NCI-H82 (cell line): ENCODE measurements at regions not wholly inside any gene's neighbourhood (a gene's known extent, or its start where the extent isn't known, plus 50 kb on each side); places are given as distances from the start of the nearest gene placed in this dataset.
"Not testable (repeated sequence)": the region's sequence is repeated elsewhere in the genome, so short reads cannot be mapped to it uniquely, and the experiment has no call there.

Experiments used
- DNase-seq: peaks from one replicate; lab custom pipeline; 2025; lab: John Stamatoyannopoulos, UW

GRCh38 chr20:12815778-12816408 is 192.9 kb upstream of the SPTLC3 start:
- DNase-seq: no peak

- no peak for DNase-seq
Measured at GRCh38 chr20:12821249-12821648, 187.5 kb upstream of the SPTLC3 start.

- DNase-seq: no peak
Measured at GRCh38 chr20:12823734-12824133, 185.0 kb upstream of the SPTLC3 start.

DNA sequence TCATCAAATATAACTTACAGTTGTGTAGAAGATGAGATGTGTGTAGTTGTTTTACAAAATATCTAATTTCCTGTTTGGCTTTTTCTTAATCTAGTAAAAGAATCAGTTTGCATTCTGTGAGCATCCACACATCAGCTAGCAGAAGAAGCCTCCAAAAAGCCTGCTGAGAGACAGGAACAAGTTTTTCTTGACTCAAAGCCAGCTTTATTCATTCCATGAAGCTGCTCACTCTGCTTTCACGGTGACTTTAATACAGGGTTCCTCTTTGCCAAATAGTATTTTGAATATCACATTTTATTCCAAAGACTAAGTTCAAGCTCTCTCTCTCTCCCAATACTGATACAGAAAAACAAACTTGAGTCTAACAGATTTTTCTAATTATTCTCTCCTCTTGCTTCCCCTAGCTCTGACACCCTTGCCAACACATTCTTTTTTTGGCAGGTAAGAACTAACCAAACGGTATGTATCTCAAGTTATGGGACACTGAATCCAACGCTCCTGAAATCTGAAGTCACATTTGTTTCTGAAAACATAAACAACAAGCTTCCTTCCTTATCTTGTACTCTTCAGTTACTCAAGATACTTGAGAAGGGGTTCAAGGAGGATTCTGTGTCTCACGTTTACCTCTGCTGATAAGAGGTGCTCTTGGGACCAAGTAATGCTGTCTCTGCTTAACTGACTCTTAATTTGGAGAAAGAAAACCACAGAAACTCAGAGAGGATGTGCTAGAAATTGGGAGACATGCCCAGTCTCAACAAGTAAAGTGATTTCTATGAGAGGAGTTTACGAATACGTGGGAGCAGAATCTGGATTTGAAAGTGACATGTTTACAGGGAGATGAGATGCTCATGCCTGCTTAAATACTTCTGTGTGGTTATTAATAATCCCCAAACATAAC is 184.2 kb upstream of the SPTLC3 start:
- no peak for DNase-seq

DNA sequence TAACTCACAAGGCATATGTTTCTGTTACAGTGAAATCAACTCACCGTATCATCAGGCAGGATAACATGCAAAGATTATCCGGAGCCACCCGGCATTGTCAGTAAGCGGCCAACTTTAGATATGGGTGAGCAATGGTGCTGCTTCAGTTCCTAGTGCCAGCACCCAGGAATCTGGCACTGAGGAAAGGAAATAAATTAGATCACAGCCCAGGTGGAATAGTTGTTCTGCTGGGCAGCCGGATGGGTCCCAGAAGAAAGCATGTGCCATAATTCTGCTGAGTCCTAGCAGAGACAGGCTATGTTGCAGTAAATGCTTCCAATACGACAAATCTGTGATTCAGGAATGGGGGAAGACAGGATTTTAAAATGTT is 183.6 kb upstream of the SPTLC3 start:
- no peak for DNase-seq

DNA sequence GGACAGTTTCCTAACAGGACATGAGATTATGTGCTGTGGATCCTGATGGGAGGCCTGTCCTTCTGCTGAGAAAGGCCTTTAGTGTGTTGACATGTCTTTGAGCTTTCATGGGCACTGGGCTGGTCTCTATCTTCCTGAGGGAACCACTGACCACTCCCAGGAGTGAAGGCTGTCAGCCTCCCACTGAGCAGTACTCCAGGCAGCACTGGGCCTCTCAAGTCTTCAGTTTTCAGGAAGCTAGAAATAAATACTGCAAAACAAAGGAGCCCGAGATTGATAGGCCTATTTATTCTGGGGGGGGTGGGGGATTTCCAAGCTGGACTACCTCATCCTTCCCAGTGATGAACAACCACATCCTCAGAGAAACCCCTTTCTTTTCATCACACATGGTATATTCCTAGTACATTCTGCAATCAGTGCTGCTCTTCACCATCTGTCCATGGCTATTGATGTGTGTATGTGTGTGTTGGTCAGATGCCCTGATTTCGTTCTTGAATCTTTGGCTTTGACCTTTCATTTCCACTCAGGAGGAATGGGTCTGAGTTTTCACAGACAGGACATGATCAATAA is 180.9 kb upstream of the SPTLC3 start:
- peak; percentile 63 for DNase-seq

GRCh38 chr20:12829170-12829569 is 179.6 kb upstream of the SPTLC3 start:
- DNase-seq: no peak

- no peak for DNase-seq
Measured at GRCh38 chr20:12833861-12834260, 174.9 kb upstream of the SPTLC3 start.

DNA sequence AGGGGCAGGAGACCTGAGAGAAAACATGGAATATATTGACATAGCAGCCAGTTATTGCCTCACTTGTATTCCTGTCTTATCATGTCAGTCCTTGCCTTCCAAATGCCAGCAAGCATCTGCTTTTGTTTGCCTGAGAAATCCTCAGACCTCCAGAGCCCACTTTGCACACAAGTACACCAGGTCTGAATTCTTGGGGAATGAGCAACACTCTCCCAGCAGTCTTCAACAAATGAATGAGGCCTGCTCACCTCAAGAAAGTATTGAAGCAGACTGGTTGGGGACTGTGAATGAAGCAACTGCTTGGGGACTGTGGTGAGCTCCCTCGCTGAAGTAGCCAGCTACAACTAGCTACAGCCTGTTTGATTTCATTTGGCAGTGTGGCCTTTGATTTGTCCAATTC is 172.8 kb upstream of the SPTLC3 start:
- no peak for DNase-seq

DNA sequence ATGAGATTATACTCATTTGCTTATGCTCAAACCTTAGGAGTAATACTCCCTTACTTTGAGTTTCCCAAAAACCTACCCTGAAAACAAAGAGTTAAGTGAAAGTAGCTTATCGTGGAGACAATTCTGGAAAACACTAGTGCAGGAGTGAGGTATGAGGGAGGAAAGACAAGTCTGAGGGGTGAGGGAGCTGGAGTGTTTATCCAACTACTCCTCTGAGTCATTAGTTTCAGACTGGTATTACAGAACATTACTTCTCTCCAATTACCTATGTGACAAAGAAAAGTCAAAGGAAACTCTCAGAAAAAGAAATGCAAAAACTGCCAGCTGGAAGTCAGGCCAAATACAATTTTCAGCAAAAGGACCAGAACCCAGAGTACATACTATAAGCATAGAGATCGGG is 171.1 kb upstream of the SPTLC3 start:
- no peak for DNase-seq

DNA sequence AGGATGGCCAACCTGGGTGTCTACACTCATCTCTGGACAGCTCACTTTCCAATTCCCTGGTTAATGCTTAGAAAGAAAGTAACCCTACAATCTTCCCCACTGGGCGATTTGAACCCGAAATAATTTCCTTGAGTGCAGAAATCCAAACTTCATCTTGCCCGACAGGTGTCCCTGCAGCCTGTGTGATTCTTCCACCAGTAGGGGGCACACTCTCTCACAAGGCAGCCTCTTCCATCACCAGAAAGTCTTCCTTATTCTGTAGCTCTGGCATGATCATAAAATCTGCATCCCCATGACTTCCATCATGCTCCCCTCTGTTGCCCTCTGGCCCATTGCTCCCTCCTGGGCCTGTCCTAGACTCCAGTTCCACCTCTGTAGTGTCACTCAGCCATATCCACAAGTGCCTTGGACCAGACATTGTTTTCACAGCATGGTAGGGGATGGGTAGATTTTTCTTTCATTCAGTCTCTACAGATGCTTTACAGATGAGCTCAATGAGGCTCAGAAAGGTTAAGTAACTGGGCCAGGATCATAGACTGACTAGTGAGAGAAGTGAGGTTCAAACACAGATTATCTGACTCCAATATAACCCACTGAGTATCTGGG is 170.4 kb upstream of the SPTLC3 start:
- peak; percentile 17 for DNase-seq

- DNase-seq: no peak
Measured at GRCh38 chr20:12847872-12848271, 160.9 kb upstream of the SPTLC3 start.

DNA sequence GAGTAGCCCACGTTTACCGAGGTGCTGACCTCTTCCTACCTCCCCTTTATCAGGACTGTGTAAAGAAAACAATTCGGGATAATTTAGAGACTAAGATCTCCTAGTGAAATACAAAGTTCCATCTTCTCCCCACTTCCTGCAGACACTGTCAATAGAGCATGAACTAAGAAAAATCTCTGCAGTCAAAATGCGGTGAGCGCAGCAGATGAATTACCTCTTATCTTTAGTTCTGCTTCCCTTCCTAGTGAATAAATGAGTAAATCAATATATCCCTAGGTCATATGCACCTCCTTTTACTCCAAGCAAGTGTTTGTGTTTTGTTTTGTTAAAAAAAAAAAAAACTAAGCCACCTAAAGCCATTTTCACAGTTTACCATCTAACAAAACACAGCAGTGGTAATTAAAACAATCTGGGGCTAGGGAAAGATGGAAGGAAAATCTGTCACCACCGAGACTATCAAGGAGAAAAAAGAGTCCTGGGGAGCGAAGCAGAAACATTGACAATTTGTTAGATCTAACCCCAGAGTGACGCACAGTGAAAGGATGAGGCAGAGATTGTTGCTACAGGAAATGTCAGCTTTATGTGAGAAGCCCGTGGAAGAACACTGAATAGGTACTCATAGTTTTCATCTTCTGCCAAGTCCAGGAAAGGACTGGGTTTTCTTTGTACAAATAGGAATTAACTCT is 159.4 kb upstream of the SPTLC3 start:
- DNase-seq: no peak

DNA sequence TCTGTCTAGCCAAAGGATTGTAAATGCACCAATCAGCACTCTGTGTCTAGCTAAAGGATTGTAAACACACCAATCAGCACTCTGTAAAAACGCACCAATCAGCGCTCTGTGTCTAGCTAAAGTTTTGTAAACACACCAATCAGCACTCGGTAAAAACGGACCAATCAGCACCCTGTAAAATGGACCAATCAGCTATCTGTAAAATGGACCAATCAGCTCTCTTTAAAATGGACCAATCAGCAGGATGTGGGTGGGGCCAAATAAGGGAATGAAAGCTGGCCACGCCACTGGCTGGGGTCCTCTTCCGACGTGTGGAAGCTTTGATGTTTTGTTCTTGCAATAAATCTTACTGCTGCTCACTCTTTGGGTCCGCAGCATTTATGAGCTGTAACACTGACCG is 151.1 kb upstream of the SPTLC3 start:
- not testable (repeated sequence) for DNase-seq

GRCh38 chr20:12860619-12861247 is 148.0 kb upstream of the SPTLC3 start:
- DNase-seq: no peak

GRCh38 chr20:12869669-12870068 is 139.1 kb upstream of the SPTLC3 start:
- DNase-seq: no peak

DNA sequence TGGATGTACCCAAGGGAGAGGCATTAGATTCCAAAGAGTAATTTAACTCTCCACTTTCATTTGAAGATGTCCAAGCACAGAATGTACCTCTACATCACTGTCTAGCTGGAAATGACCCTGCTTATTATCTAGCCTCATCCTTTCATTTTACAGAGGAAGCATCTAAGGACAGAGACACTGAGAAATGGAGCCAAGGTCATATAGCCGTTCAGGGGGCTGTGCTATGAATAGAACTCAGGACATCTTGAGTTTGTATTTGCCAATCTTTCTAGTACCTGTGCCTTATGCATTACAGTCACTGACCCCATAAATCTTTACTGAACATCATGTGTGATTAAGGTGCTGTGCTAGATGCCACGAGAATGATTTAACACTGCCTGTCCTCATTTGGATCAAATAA is 138.2 kb upstream of the SPTLC3 start:
- DNase-seq: no peak

DNA sequence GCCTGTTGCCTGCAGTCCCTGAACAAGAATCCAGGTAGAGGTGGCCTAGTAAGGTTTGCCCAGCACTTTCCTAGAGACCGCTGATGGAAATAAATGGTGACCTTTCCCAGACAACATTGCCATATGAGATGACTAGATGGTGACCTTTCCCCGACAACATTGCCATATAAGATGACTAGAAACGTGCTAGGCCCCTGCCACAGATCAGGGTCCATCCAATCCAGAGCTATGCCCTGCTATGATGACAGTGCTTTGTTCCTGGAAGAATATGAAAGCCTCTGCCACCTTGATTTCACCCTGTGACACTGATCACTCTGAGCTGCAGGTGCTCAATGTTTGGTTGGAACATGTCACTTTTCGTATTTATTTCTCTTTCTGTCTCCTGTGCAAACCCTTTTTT is 133.8 kb upstream of the SPTLC3 start:
- no peak for DNase-seq

DNA sequence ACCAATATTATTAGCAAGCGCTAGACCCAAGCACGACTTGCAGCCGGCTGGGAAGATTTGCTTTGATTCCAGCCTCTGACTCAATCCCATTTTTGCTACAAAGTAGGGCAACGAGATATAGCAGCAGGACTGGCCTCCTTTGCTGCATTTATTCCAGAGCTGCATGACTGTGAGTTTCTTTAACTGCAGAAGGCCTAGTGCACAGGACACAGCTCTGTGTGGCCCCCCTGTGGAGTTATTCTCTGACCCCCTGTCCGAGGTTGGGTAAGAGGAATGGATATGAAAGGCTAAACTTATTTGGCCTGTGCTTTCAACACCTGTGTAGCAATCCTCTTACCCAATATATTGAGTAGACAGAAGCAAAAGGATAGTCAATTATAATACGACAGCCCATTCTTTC is 133.3 kb upstream of the SPTLC3 start:
- peak; percentile 65 for DNase-seq

DNA sequence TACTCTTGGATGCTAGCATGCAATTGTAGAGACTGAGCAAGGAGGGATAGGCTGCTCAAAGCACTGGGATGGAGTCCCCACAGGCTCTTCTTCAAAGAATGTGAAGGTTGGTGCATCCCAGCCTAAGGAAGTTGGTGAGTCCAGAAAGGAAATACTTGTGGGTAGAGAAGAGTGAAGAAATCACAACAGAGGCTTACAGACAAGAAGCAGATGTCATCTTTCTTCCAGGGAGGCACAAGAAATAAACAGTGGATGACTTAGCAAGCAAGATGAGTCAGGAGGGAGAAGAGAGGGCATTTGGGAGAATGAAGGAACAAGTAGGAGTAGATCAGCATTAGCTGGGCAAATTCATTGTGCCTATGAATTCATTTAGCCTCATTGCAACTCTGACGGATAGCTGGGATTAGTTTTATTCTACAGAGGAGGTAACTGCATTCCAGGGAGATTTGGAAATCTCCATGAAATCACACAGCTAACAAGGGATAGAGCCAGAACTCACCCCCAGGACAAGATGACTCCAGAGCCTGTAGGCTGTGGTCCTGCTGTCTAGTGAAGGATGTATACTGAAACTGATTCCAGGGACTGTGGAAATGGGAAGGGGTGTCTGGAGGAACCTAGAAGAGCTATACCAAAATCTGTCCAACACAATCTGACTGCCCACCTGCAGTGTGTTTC is 125.8 kb upstream of the SPTLC3 start:
- no peak for DNase-seq

- DNase-seq: no peak
Measured at GRCh38 chr20:12883507-12883885, 125.3 kb upstream of the SPTLC3 start.
